Pancreas (tissue), 10 donors: ENCODE measurements at regions not wholly inside any gene's neighbourhood (a gene's known extent, or its start where the extent isn't known, plus 50 kb on each side); places are given as distances from the start of the nearest gene placed in this dataset.
A peak's percentile ranks its signal among the peaks of the same experiment; 100 is the strongest.

Source experiments
- ATAC-seq, 4 donors: fragments of 200-7000 bp; cut with Tn5 transposase; one replicate each; pipeline versions ENCODE4 v1.8.0 to v1.9.1; 2020; ENCODE audit warnings: mild to moderate bottlenecking in 4 of 4, moderate library complexity in 4 of 4
- DNase-seq, 6 donors: peaks; one replicate each; pipeline ENCODE4 v3.0.0-alpha.2; 2020
- FAIRE-seq: peaks from 2 replicates; lab custom pipeline; 2012; peaks lifted over from hg19 to GRCh38; lab: Jason Lieb, UNC
- H3K27ac ChIP-seq, 4 donors: fragments of 200-600 bp; sonication (generic); 1 replicate in 3 of 4; 2 replicates in 1 of 4; pipeline versions ENCODE4 v1.5.0 to v1.8.0; 2020
- H3K27me3 ChIP-seq, 4 donors: fragments of 200-600 bp; one replicate each; pipeline ENCODE4 v1.8.0; 2021
- H3K36me3 ChIP-seq, 3 donors: fragments of 200-600 bp; sonication (generic) in 1 of 3; one replicate each; pipeline versions ENCODE4 v1.5.0 to v1.8.0; 2020 to 2021
- H3K4me1 ChIP-seq, 3 donors: fragments of 200-600 bp; one replicate each; pipeline ENCODE4 v1.8.0; 2021
- H3K4me3 ChIP-seq, 4 donors: fragments of 200-600 bp; sonication (generic) in 2 of 4; one replicate each; pipeline versions ENCODE4 v1.5.0 to v1.8.0; 2020 to 2021
- H3K9me3 ChIP-seq, 4 donors: fragments of 200-600 bp; one replicate each; pipeline ENCODE4 v1.8.0; 2021
- WGBS, 2 donors: extraction: QIAGEN DNeasy Blood & Tissue Kit; methylation state at CpG; one replicate each; pipeline ENCODE4 v1.1.7; 2013; 5-methylcytosine and 5-hydroxymethylcytosine counted together
- intact Hi-C, 3 donors: fragments of 100-400 bp; cut with DNase I; formaldehyde crosslinking; loops; one replicate each; pipeline versions ENCODE4 v1.11.1 to v1.14.2; 2022
- TF ChIP-seq, protein P1 (sequence below), 4 donors: fragments of 200-600 bp; sonication (generic) in 3 of 4; IDR thresholded peaks; one replicate each; pipeline versions ENCODE4 v1.5.0 to v1.8.0; 2021; ENCODE audit warnings: antibody characterized with exemption in 4 of 4
- donor health status: healthy with polysubstance abuse.
- donor health status: DM: no; HTN: no; CAD: no; lungs with moderate emphysema.
- donor health status: DM: no; HTN: no; CAD: no.
- donor health status: control.
- donor health status: control.
- donor health status: Bipolar disorder and iron deficiency.
- donor health status: DM: yes; HTN: yes; CAD: no.
- donor health status: DM: no; HTN: no; CAD: no.
- donor health status: DM: no; HTN: no; CAD: no.
- donor health status: DM: yes; HTN: yes; CAD: no.

DNA sequence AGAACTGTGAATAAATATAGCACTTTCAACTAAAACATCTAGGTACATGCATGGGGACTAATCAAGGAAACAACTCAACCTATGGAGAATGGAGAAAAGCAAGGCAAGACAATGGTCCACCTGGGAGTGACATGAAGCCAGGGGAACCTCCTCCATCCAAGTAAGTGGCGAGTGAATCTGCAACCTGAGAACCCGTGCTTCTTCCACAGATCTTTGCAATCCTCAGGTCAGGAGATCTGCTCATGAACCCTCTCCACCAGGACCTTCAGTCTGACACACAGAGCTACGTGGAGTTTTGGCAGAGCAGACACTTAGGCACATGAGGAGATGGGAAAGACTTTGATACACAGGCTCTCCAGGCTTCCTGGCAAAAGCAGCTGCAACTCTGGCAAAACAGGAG is 58.8 kb upstream of the KHDRBS2 start:
- Histone ChIP-seq H3K4me1 (no peaks in the 10 kb centered on the region), H3K9me3 (no peaks in the 10 kb centered on the region), H3K36me3 (no peaks in the 10 kb centered on the region), H3K4me3 (no peak overlapping the region), H3K27me3 (no peaks in the 10 kb centered on the region), H3K27ac (no peak overlapping the region)
- no peak for ATAC-seq
- TF ChIP-seq, protein P1, sequence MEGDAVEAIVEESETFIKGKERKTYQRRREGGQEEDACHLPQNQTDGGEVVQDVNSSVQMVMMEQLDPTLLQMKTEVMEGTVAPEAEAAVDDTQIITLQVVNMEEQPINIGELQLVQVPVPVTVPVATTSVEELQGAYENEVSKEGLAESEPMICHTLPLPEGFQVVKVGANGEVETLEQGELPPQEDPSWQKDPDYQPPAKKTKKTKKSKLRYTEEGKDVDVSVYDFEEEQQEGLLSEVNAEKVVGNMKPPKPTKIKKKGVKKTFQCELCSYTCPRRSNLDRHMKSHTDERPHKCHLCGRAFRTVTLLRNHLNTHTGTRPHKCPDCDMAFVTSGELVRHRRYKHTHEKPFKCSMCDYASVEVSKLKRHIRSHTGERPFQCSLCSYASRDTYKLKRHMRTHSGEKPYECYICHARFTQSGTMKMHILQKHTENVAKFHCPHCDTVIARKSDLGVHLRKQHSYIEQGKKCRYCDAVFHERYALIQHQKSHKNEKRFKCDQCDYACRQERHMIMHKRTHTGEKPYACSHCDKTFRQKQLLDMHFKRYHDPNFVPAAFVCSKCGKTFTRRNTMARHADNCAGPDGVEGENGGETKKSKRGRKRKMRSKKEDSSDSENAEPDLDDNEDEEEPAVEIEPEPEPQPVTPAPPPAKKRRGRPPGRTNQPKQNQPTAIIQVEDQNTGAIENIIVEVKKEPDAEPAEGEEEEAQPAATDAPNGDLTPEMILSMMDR (IDR thresholded peaks at IDR 0.05): no peak
- WGBS, 2 donors: 62 to 67% methylated on average over 3 of the region's 3 CpGs
- intact Hi-C loops: no loop called here
- no peak for FAIRE-seq
- DNase-seq: no peak

DNA sequence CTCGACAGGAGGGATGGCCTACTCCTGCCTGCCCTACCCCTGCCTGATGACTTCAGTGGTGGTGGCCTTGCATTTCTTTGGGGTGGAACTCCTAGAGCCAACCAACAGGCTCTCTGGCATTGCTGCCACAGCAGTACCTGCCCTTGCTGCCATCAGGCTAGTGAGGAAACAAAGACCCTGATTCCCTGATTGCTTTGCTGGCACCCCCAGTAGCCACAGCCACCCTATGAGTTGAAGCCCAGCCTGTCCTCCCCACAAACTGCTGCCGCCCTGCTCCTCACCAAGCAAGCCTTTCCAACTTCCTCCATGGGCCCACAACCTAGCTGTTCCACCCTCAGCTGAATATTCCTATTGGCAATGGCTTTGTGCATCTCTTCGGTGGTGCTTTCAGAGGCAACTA is 52.5 kb upstream of the KHDRBS2 start:
- no peaks in the 10 kb centered on the region for H3K4me1 ChIP-seq
- H3K9me3 ChIP-seq: no peaks in the 10 kb centered on the region
- peak in 1 of 6 donors; percentile 17 for DNase-seq
- WGBS, 2 donors: 60 to 62% methylated on average over 3 of the region's 3 CpGs
- no peak for FAIRE-seq
- TF ChIP-seq, protein P1 (IDR thresholded peaks at IDR 0.05): no peak
- no peak overlapping the region for H3K4me3 ChIP-seq
- H3K27ac ChIP-seq: no peak overlapping the region
- H3K36me3 ChIP-seq: no peaks in the 10 kb centered on the region
- no peak for ATAC-seq
- intact Hi-C loops: no loop called here
- H3K27me3 ChIP-seq: no peaks in the 10 kb centered on the region
